ENCODE measurements at regions not wholly inside any gene's neighbourhood (a gene's known extent, or its start where the extent isn't known, plus 50 kb on each side); places are given as distances from the start of the nearest gene placed in this dataset.
A peak's percentile ranks its signal among the peaks of the same experiment; 100 is the strongest.

DNA sequence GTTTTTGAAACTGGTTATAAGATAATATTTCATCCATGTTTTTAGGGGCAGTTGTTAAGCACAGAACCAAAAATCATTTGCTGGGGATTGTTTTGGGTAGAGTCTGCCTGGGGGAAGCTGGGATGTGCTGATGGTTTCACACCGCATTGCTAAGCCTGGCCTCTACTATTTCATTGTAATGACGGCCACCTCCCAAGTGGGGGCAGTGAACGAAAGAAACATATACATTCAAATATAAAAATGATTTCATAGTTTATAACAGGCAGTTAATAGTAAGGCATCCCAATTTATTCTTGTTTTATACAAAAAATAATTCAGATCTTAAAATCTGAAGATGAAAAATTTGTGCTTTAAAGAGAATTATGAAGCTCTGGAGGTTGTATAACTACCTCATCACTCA, 750.8 kb downstream of the REEP3 start:
- intact Hi-C loops (cut with DNase I, micrococcal nuclease): no loop called here
- H3K4me3 ChIP-seq: no peak overlapping the region
- H3K9me3 ChIP-seq: no peaks in the 10 kb centered on the region
- H3K36me3 ChIP-seq (ENCODE audit: low read depth): no peaks in the 10 kb centered on the region
- ATAC-seq: no peak
- peak in 1 of 3 donors; percentile 4 for DNase-seq
- TF ChIP-seq, protein P1, sequence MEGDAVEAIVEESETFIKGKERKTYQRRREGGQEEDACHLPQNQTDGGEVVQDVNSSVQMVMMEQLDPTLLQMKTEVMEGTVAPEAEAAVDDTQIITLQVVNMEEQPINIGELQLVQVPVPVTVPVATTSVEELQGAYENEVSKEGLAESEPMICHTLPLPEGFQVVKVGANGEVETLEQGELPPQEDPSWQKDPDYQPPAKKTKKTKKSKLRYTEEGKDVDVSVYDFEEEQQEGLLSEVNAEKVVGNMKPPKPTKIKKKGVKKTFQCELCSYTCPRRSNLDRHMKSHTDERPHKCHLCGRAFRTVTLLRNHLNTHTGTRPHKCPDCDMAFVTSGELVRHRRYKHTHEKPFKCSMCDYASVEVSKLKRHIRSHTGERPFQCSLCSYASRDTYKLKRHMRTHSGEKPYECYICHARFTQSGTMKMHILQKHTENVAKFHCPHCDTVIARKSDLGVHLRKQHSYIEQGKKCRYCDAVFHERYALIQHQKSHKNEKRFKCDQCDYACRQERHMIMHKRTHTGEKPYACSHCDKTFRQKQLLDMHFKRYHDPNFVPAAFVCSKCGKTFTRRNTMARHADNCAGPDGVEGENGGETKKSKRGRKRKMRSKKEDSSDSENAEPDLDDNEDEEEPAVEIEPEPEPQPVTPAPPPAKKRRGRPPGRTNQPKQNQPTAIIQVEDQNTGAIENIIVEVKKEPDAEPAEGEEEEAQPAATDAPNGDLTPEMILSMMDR (IDR thresholded peaks at IDR 0.05): no peak
- H3K4me1 ChIP-seq (ENCODE audit: low read depth): no peaks in the 10 kb centered on the region

DNA sequence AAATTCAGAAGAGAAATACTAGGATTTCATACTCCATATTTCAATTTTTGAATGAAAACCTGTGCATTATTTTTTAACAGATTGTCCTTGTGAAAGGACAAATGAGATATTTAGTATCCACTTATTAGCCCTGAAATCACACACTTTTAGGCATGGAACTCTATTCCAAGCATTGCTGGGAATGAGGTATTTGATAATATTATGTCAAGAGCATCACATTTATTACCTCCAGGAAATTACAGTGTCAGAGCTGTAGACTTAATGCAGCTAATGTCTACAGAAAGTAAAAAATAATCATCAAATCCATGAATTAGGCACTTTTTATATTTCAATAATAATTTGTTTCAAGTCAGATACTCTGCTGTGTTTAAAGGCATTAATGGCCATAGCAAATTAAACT, 753.8 kb downstream of the REEP3 start:
- intact Hi-C loops (cut with DNase I, micrococcal nuclease): no loop called here
- Histone ChIP-seq H3K9me3 (no peaks in the 10 kb centered on the region), H3K4me1 (ENCODE audit: low read depth) (no peaks in the 10 kb centered on the region), H3K4me3 (no peak overlapping the region), H3K36me3 (ENCODE audit: low read depth) (no peaks in the 10 kb centered on the region)
- ATAC-seq (no peak), DNase-seq (no peak)
- TF ChIP-seq, protein P1 (IDR thresholded peaks at IDR 0.05): no peak

DNA sequence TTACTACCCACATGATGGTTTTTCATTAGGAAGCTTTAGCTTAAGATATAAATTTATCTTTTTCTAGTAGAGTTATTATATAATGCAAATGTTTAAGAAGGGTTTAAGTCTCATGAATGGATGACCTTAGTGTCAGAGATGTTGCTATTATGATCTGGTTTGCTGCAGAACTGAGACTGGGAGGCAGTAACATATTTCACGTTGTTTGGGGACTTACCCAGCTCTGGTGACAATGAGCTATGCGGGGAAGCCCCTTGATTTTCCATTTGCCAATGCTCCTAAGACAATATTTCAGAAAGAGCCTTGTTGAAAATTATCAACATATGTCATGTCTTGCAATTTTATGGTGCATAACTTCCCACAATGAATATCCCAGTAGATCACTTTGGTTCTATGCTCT, 754.6 kb downstream of the REEP3 start:
- TF ChIP-seq, protein P1 (IDR thresholded peaks at IDR 0.05): no peak
- ATAC-seq: no peak
- Histone ChIP-seq H3K4me1 (ENCODE audit: low read depth) (no peaks in the 10 kb centered on the region), H3K4me3 (no peak overlapping the region), H3K9me3 (no peaks in the 10 kb centered on the region), H3K36me3 (ENCODE audit: low read depth) (no peaks in the 10 kb centered on the region)
- intact Hi-C loops (cut with DNase I, micrococcal nuclease): no loop called here
- DNase-seq: no peak

DNA sequence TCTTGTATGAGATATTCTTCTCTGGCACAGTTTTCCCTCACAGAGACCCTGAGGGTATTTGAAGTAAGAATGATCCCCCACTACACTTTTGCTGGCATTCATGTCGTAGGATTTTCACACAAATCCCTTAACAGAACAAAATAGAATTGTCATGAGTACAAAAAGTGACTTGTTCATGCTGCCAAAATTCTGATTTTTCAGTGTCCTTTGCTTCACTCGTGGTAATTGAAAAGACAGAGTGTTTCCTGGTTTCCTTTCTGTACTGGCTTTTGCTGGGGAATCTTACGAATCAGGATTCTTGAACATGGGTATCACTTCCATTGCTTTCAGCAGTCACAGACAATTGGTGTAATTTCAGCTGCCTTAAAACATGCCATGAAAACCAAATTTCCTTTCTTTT, 756.3 kb downstream of the REEP3 start:
- TF ChIP-seq, protein P1 (IDR thresholded peaks at IDR 0.05): no peak
- Histone ChIP-seq H3K9me3 (no peaks in the 10 kb centered on the region), H3K4me3 (no peak overlapping the region), H3K4me1 (ENCODE audit: low read depth) (no peaks in the 10 kb centered on the region), H3K36me3 (ENCODE audit: low read depth) (no peaks in the 10 kb centered on the region)
- DNase-seq: no peak
- intact Hi-C loops (cut with DNase I, micrococcal nuclease): no loop called here
- no peak for ATAC-seq

DNA sequence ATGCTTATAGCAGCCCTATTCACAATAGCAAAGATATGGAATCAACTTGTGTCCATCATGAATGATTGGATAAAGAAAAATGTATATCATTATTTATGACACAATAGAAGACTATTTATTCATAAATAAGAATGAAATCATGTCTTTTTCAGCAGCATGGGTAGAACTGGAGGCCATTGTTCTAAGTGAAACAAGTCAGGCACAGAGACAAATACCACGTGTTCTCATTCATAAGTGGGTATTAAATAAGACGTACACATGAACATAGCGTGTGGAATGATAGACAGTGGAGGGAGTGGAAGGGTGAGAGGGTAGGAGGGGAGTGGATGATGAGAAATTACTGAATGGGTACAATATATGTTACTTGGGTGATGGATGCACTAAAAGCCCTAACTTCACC, 762.4 kb downstream of the REEP3 start:
- ATAC-seq (no peak), DNase-seq (no peak)
- TF ChIP-seq, protein P1 (IDR thresholded peaks at IDR 0.05): no peak
- H3K4me3 ChIP-seq: no peak overlapping the region
- H3K4me1 ChIP-seq (ENCODE audit: low read depth): no peaks in the 10 kb centered on the region
- H3K9me3 ChIP-seq: no peaks in the 10 kb centered on the region
- intact Hi-C loops (cut with DNase I, micrococcal nuclease): no loop called here
- H3K36me3 ChIP-seq (ENCODE audit: low read depth): no peaks in the 10 kb centered on the region

DNA sequence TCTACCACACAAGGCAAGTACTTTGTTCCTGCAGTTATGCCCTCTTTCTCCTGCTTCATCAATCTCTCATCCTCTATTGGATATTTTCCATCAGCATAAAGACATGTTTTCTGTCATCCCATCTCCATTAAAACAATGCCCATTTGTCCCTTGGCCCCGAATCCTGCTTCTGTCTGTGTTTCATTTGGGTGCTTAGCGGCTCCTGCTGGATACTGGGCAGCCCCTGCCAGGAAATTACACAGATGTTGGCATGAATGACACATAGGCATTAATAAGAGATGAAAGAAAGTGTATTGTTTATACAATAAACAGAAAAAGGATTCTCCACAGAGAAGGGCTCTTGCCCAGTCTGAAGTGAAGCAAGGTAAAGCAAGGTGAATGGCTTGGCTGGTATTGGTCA, 765.3 kb downstream of the REEP3 start:
- Histone ChIP-seq H3K4me3 (no peak overlapping the region), H3K36me3 (ENCODE audit: low read depth) (no peaks in the 10 kb centered on the region), H3K9me3 (no peaks in the 10 kb centered on the region), H3K4me1 (ENCODE audit: low read depth) (no peaks in the 10 kb centered on the region)
- no peak for DNase-seq
- intact Hi-C loops (cut with DNase I, micrococcal nuclease): no loop called here
- TF ChIP-seq, protein P1 (IDR thresholded peaks at IDR 0.05): no peak
- ATAC-seq: no peak
